ENCODE measurements at regions not wholly inside any gene's neighbourhood (a gene's known extent, or its start where the extent isn't known, plus 50 kb on each side); places are given as distances from the start of the nearest gene placed in this dataset.

DNA sequence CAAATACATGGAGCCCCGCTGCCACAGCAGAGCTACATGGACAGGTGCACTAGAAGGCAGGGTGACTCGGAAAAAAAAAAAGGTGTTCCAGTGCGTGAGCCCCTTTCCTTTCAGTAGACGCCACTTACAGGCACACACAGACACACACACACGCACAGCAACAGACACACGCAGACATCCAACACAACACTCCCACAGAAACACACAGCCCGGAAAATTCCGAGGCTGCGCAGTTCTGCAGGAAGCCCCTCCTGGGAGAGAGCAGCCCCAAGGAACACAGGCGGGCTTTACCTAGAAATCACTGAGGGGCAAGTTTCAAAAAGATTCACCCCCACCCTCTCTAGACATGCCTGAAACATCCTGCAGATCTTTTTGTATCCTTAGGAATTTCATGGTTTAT, 136.0 kb upstream of the WSB1 start:
- TF ChIP-seq CTCF (conservative IDR thresholded peaks at IDR 0.05; ENCODE audit: low read length) (no peak), EZH2phosphoT487 (IDR thresholded peaks at IDR 0.05; ENCODE audit: borderline replicate concordance, low read depth, low read length) (no peak)

All from OCI-LY7 (cell line).